ENCODE measurements at regions not wholly inside any gene's neighbourhood (a gene's known extent, or its start where the extent isn't known, plus 50 kb on each side); places are given as distances from the start of the nearest gene placed in this dataset.

DNA sequence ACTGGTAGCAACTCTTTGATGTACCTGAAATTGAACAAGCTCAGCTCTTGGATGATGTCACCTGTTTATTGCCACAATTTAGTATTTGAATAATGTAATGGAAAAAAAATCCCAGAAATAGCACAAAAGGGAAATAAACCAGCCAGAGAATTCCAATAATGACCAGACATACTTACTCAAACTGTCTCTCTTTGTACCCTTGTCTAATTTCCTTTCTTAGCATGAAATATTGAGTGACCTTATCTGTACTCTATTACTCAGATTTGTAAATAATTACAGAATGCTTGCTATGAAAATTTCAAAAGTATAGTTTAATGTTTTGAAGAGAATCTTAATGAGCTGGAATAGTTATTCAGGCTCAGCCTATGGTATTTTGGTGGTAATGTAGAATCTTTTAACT, 555.4 kb upstream of the SGO1 start:
- H3K36me3 Mint-ChIP-seq (ENCODE audit: low read depth) = no peaks in the 10 kb centered on the region
- TF ChIP-seq ZNF331 (CRISPR knock-in tag; IDR thresholded peaks at IDR 0.05; ENCODE audit: low read depth) (no peak), EZH2phosphoT487 (IDR thresholded peaks at IDR 0.05; ENCODE audit: unreplicated experiment) (no peak), STAT1 (IDR thresholded peaks at IDR 0.05; ENCODE audit: unreplicated experiment) (no peak), ZNF114 (CRISPR knock-in tag; IDR thresholded peaks at IDR 0.05) (no peak)
- TF ChIP-seq, protein P1, sequence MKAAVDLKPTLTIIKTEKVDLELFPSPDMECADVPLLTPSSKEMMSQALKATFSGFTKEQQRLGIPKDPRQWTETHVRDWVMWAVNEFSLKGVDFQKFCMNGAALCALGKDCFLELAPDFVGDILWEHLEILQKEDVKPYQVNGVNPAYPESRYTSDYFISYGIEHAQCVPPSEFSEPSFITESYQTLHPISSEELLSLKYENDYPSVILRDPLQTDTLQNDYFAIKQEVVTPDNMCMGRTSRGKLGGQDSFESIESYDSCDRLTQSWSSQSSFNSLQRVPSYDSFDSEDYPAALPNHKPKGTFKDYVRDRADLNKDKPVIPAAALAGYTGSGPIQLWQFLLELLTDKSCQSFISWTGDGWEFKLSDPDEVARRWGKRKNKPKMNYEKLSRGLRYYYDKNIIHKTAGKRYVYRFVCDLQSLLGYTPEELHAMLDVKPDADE (IDR thresholded peaks at IDR 0.05) = no peak
- no peak overlapping the region for H3K27ac Mint-ChIP-seq
- H3K4me2 ChIP-seq = no peak overlapping the region
- no peaks in the 10 kb centered on the region for H3K9me2 ChIP-seq (ENCODE audit: insufficient read depth)
- DNase-seq (ENCODE audit: low spot score) (no peak), ATAC-seq (no peak)
- H3K27me3 Mint-ChIP-seq (ENCODE audit: insufficient read depth, low read depth, poor library complexity) = no peaks in the 10 kb centered on the region
- H3K79me2 ChIP-seq (replicated peaks; ENCODE audit: insufficient read depth) = no peaks in the 10 kb centered on the region
- H3K27ac ChIP-seq (ENCODE audit: low read depth) = no peak overlapping the region
- no peak overlapping the region for H3K4me3 Mint-ChIP-seq
- no peaks in the 10 kb centered on the region for H3K9me3 Mint-ChIP-seq
- H3K36me3 ChIP-seq (ENCODE audit: insufficient read depth) = no peaks in the 10 kb centered on the region
- H3F3A ChIP-seq (replicated peaks; ENCODE audit: low read depth) = no peaks in the 10 kb centered on the region
- no peak overlapping the region for H2AFZ ChIP-seq
- H3K27me3 ChIP-seq (ENCODE audit: insufficient read depth) = no peaks in the 10 kb centered on the region
- H3K4me3 ChIP-seq = no peak overlapping the region
- H3K4me1 Mint-ChIP-seq = peaks cover 29% of the 10 kb centered on the region
- H4K20me1 ChIP-seq (replicated peaks; ENCODE audit: insufficient read depth) = no peaks in the 10 kb centered on the region
- H3K4me1 ChIP-seq (ENCODE audit: insufficient read depth) = peaks cover 18% of the 10 kb centered on the region

DNA sequence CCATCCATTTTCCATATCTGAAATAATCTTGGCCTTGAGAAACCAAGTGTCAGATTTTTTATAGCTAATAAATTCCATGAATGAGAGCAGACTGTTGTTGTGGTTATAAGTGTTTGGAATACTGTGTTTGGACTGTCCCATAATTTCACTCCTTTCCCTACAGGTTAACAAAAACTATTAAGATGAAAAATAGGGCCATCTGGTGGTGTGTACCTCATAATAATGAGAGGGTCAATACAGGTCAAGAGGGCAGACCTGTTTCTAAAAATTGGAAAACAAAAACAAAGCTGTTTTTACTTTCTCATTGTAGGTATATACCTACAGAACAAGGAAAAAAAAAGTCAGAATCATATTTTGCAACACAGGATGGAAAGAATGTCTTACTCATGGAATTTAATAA, 553.8 kb upstream of the SGO1 start:
- peaks cover 28% of the 10 kb centered on the region for H3K4me1 Mint-ChIP-seq
- H3K4me1 ChIP-seq (ENCODE audit: insufficient read depth) = peaks cover 18% of the 10 kb centered on the region
- no peaks in the 10 kb centered on the region for H3K36me3 Mint-ChIP-seq (ENCODE audit: low read depth)
- H4K20me1 ChIP-seq (replicated peaks; ENCODE audit: insufficient read depth) = no peaks in the 10 kb centered on the region
- no peak overlapping the region for H3K27ac ChIP-seq (ENCODE audit: low read depth)
- no peaks in the 10 kb centered on the region for H3K27me3 ChIP-seq (ENCODE audit: insufficient read depth)
- H3K36me3 ChIP-seq (ENCODE audit: insufficient read depth) = no peaks in the 10 kb centered on the region
- no peaks in the 10 kb centered on the region for H3K79me2 ChIP-seq (replicated peaks; ENCODE audit: insufficient read depth)
- H3K4me3 Mint-ChIP-seq = no peak overlapping the region
- H3K9me2 ChIP-seq (ENCODE audit: insufficient read depth) = no peaks in the 10 kb centered on the region
- H3K9me3 Mint-ChIP-seq = no peaks in the 10 kb centered on the region
- H3K27ac Mint-ChIP-seq = no peak overlapping the region
- H3K4me2 ChIP-seq = no peak overlapping the region
- H2AFZ ChIP-seq = no peak overlapping the region
- ATAC-seq (no peak), DNase-seq (ENCODE audit: low spot score) (no peak)
- H3F3A ChIP-seq (replicated peaks; ENCODE audit: low read depth) = no peaks in the 10 kb centered on the region
- H3K4me3 ChIP-seq = no peak overlapping the region
- H3K27me3 Mint-ChIP-seq (ENCODE audit: insufficient read depth, low read depth, poor library complexity) = no peaks in the 10 kb centered on the region
- no peak for TF ChIP-seq NANOG (IDR thresholded peaks at IDR 0.05; ENCODE audit: borderline replicate concordance)
- TF ChIP-seq, protein P2, sequence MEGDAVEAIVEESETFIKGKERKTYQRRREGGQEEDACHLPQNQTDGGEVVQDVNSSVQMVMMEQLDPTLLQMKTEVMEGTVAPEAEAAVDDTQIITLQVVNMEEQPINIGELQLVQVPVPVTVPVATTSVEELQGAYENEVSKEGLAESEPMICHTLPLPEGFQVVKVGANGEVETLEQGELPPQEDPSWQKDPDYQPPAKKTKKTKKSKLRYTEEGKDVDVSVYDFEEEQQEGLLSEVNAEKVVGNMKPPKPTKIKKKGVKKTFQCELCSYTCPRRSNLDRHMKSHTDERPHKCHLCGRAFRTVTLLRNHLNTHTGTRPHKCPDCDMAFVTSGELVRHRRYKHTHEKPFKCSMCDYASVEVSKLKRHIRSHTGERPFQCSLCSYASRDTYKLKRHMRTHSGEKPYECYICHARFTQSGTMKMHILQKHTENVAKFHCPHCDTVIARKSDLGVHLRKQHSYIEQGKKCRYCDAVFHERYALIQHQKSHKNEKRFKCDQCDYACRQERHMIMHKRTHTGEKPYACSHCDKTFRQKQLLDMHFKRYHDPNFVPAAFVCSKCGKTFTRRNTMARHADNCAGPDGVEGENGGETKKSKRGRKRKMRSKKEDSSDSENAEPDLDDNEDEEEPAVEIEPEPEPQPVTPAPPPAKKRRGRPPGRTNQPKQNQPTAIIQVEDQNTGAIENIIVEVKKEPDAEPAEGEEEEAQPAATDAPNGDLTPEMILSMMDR (conservative IDR thresholded peaks at IDR 0.05; ENCODE audit: low read depth in 2 of 2) = peak in 1 of 2 experiments; percentile 13; a peak in 1 of 4 replicates

DNA sequence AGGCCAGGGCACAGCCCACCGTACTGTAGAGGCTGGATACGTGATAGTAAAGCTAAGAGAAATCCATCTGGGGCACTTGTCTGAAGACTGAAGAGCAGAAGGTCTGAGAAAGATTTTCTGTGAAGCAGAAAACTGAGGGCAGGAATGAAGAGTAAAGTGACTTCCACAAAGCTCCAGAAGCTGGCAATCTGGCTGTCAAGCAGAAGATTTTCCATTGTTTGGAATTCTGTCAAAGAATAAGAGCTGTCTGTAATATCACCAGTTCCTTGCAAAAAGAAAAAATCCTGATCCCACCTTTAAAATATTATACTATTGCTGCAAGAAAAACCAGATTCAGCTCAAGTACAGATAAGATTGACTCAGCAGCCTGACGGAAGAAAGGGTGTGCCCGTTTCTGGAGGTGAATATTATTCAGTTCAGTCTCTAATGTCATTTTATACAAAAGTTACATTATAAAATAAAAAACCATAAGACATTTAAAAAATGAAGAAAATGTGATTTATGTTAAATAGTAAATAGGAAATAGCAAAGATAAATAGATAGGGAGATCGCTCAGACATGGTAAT, 550.4 kb upstream of the SGO1 start:
- H3K4me2 ChIP-seq = no peak overlapping the region
- H3K4me1 Mint-ChIP-seq = no peaks in the 10 kb centered on the region
- no peak for ATAC-seq
- TF ChIP-seq EZH2phosphoT487 (IDR thresholded peaks at IDR 0.05; ENCODE audit: unreplicated experiment) (no peak), NANOG (IDR thresholded peaks at IDR 0.05; ENCODE audit: borderline replicate concordance) (no peak), ZNF114 (CRISPR knock-in tag; IDR thresholded peaks at IDR 0.05) (no peak)
- TF ChIP-seq, protein P3, sequence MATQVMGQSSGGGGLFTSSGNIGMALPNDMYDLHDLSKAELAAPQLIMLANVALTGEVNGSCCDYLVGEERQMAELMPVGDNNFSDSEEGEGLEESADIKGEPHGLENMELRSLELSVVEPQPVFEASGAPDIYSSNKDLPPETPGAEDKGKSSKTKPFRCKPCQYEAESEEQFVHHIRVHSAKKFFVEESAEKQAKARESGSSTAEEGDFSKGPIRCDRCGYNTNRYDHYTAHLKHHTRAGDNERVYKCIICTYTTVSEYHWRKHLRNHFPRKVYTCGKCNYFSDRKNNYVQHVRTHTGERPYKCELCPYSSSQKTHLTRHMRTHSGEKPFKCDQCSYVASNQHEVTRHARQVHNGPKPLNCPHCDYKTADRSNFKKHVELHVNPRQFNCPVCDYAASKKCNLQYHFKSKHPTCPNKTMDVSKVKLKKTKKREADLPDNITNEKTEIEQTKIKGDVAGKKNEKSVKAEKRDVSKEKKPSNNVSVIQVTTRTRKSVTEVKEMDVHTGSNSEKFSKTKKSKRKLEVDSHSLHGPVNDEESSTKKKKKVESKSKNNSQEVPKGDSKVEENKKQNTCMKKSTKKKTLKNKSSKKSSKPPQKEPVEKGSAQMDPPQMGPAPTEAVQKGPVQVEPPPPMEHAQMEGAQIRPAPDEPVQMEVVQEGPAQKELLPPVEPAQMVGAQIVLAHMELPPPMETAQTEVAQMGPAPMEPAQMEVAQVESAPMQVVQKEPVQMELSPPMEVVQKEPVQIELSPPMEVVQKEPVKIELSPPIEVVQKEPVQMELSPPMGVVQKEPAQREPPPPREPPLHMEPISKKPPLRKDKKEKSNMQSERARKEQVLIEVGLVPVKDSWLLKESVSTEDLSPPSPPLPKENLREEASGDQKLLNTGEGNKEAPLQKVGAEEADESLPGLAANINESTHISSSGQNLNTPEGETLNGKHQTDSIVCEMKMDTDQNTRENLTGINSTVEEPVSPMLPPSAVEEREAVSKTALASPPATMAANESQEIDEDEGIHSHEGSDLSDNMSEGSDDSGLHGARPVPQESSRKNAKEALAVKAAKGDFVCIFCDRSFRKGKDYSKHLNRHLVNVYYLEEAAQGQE (IDR thresholded peaks at IDR 0.05; ENCODE audit: unreplicated experiment) = no peak
- TF ChIP-seq, protein P1 (IDR thresholded peaks at IDR 0.05) = no peak
- TF ChIP-seq, protein P2 (conservative IDR thresholded peaks at IDR 0.05; ENCODE audit: low read depth in 2 of 2) = no peak

More for the DNA sequence above, 550.4 kb upstream of the SGO1 start:
- Mint-ChIP-seq H3K9me3 (no peaks in the 10 kb centered on the region), H3K36me3 (ENCODE audit: low read depth) (no peaks in the 10 kb centered on the region), H3K4me3 (no peak overlapping the region), H3K27ac (no peak overlapping the region), H3K27me3 (ENCODE audit: insufficient read depth, low read depth, poor library complexity) (no peaks in the 10 kb centered on the region)
- H2AFZ ChIP-seq = peak overlapping the region; percentile 44; the same call in 1 of the 2 replicates
- H3F3A ChIP-seq (replicated peaks; ENCODE audit: low read depth) = no peaks in the 10 kb centered on the region
- no peak overlapping the region for H3K4me3 ChIP-seq
- no peaks in the 10 kb centered on the region for H3K79me2 ChIP-seq (replicated peaks; ENCODE audit: insufficient read depth)
- H3K27me3 ChIP-seq (ENCODE audit: insufficient read depth) = no peaks in the 10 kb centered on the region
- H3K4me1 ChIP-seq (ENCODE audit: insufficient read depth) = no peaks in the 10 kb centered on the region
- no peaks in the 10 kb centered on the region for H3K9me2 ChIP-seq (ENCODE audit: insufficient read depth)
- H3K36me3 ChIP-seq (ENCODE audit: insufficient read depth) = no peaks in the 10 kb centered on the region
- no peak for DNase-seq (ENCODE audit: low spot score)
- no peaks in the 10 kb centered on the region for H4K20me1 ChIP-seq (replicated peaks; ENCODE audit: insufficient read depth)
- H3K27ac ChIP-seq (ENCODE audit: low read depth) = no peak overlapping the region
